ENCODE measurements at regions not wholly inside any gene's neighbourhood (a gene's known extent, or its start where the extent isn't known, plus 50 kb on each side); places are given as distances from the start of the nearest gene placed in this dataset.

DNA sequence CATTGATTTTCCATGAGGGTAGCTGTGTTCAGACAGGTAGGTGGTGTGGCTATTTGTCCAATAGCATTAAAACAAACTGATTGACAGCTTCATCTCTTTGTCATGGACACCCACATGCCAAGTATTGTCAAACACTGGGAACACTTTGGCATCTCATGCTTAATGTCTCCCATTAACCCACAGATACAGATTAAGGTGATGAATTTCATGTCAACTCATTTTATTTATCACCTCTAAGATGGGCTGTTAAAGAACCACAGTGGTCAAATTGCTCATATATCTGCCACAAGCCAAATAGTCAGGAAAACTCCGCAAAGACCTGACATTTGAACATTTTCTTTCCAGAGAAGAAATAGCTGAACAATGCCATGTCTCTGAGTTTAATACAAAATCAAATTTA is 139.1 kb upstream of the SPTLC3 start:
- Histone ChIP-seq H3K27ac (ENCODE audit: low read depth, low read length) (no peak overlapping the region), H2BK5ac (ENCODE audit: low read depth, low read length) (no peak overlapping the region), H4K8ac (ENCODE audit: extremely low read depth, insufficient read depth, low read length) (no peak overlapping the region), H3K23ac (ENCODE audit: insufficient read length) (no peak overlapping the region), H3K9me3 (ENCODE audit: insufficient read depth in 2 of 2, low read depth in 1 of 2, low read length in 1 of 2) (no peaks in the 10 kb centered on the region), H3K9ac (replicated peaks in 1 of 4; ENCODE audit: extremely low read depth in 1 of 4, low read depth in 3 of 4, low read length in 3 of 4) (no peak overlapping the region), H4K91ac (replicated peaks; ENCODE audit: insufficient read length, low read length) (no peak overlapping the region), H3K4ac (replicated peaks; ENCODE audit: insufficient read length, low read depth, low read length) (no peak overlapping the region), H3K79me2 (ENCODE audit: control insufficient read depth in 1 of 2, insufficient read depth in 2 of 2, low read length in 2 of 2) (no peaks in the 10 kb centered on the region), H3K4me2 (ENCODE audit: insufficient read depth in 1 of 2, low read depth in 2 of 2, low read length in 2 of 2) (no peak overlapping the region), H3K23me2 (ENCODE audit: low read depth, low read length) (no peaks in the 10 kb centered on the region), H3K4me1 (replicated peaks in 1 of 4; ENCODE audit: control insufficient read depth in 3 of 4, insufficient read depth in 4 of 4, low read length in 3 of 4) (no peaks in the 10 kb centered on the region), H3K36me3 (ENCODE audit: control insufficient read depth in 2 of 4, insufficient read depth in 4 of 4, low read length in 3 of 4) (no peaks in the 10 kb centered on the region), H2AFZ (ENCODE audit: low read length) (no peak overlapping the region), H3K56ac (replicated peaks; ENCODE audit: insufficient read length, low read depth, low read length) (no peak overlapping the region), H4K20me1 (replicated peaks in 1 of 2; ENCODE audit: control insufficient read depth in 1 of 2, insufficient read depth in 2 of 2, low read length in 2 of 2) (no peaks in the 10 kb centered on the region), H3K18ac (ENCODE audit: extremely low read depth, low read length) (no peak overlapping the region), H3K4me3 (ENCODE audit: extremely low read depth in 1 of 4, insufficient read depth in 2 of 4, low read depth in 3 of 4, low read length in 4 of 4) (no peak overlapping the region), H2BK20ac (ENCODE audit: low read length) (no peak overlapping the region), H2BK12ac (ENCODE audit: low read depth, low read length) (no peak overlapping the region), H3K27me3 (replicated peaks in 1 of 4; ENCODE audit: control insufficient read depth in 3 of 4, extremely low read depth in 1 of 4, insufficient read depth in 3 of 4, low read length in 3 of 4) (no peaks in the 10 kb centered on the region), H3K79me1 (ENCODE audit: low read depth, low read length) (no peaks in the 10 kb centered on the region), H3K14ac (ENCODE audit: insufficient read length) (no peak overlapping the region), H2AK5ac (ENCODE audit: low read depth, low read length) (no peak overlapping the region), H2BK15ac (ENCODE audit: low read length) (no peak overlapping the region), H2BK120ac (replicated peaks; ENCODE audit: low read depth, low read length) (no peak overlapping the region), H4K5ac (ENCODE audit: insufficient read length, low read depth, low read length) (no peak overlapping the region)
- TF ChIP-seq HDAC2 (IDR thresholded peaks at IDR 0.05; ENCODE audit: borderline replicate concordance in 1 of 2, low read depth in 2 of 2, low read length in 2 of 2), result no peak
- TF ChIP-seq CREB1 (IDR thresholded peaks at IDR 0.05), result no peak
- TF ChIP-seq TAF7 (optimal IDR thresholded peaks at IDR 0.05; ENCODE audit: borderline replicate concordance, low read depth, low read length), result no peak
- TF ChIP-seq JUN (IDR thresholded peaks at IDR 0.05; ENCODE audit: low read depth, low read length), result no peak
- no peak for TF ChIP-seq PHF8 (conservative IDR thresholded peaks at IDR 0.05; ENCODE audit: low read depth, low read length)
- TF ChIP-seq EP300 (IDR thresholded peaks at IDR 0.05; ENCODE audit: borderline replicate concordance in 1 of 2, low read depth in 2 of 2, low read length in 2 of 2), result no peak
- TF ChIP-seq SP2 (IDR thresholded peaks at IDR 0.05; ENCODE audit: low read length), result no peak
- TF ChIP-seq BCL11A (IDR thresholded peaks at IDR 0.05; ENCODE audit: low read depth in 2 of 2, low read length in 2 of 2), result no peak
- no peak for TF ChIP-seq RNF2 (IDR thresholded peaks at IDR 0.05; ENCODE audit: borderline replicate concordance, low read depth, low read length, missing control alignments, poor library complexity, severe bottlenecking)
- TF ChIP-seq NANOG (IDR thresholded peaks at IDR 0.05; ENCODE audit: insufficient read depth, low read depth, low read length, poor library complexity, severe bottlenecking), result no peak
- TF ChIP-seq BACH1 (IDR thresholded peaks at IDR 0.05; ENCODE audit: low read length), result no peak
- no peak for TF ChIP-seq GABPA (IDR thresholded peaks at IDR 0.05; ENCODE audit: borderline replicate concordance, insufficient read depth, low read length)
- no peak for TF ChIP-seq CBX5 (IDR thresholded peaks at IDR 0.05; ENCODE audit: low read depth, low read length)
- FAIRE-seq (no peak), DNase-seq (ENCODE audit: low read depth in 1 of 2, low spot score in 2 of 2) (no peak)
- CTCF ChIA-PET (ENCODE audit: partially characterized antibody), result no interaction called here
- 92% methylated on average over 1 of the region's 1 CpG; no CpG with 5 or more reads in 1 of the 2 experiments for WGBS, 2 experiments (ENCODE audit: extremely low coverage in 1 of 2, insufficient coverage in 1 of 2, insufficient read length in 1 of 2, insufficient replicate concordance in 2 of 2, low coverage in 1 of 2, low lambda C conversion rate in 2 of 2, missing lambda C conversion rate in 1 of 2)
- POLR2A ChIA-PET (ENCODE audit: partially characterized antibody), result no interaction called here

Measured in H1 (cell line).